AG09319 (cell line): ENCODE measurements at regions not wholly inside any gene's neighbourhood (a gene's known extent, or its start where the extent isn't known, plus 50 kb on each side); places are given as distances from the start of the nearest gene placed in this dataset.

Experiments
- DNase-seq: peaks from one replicate; pipeline ENCODE4 v3.0.0-alpha.2; 2010; ENCODE audit warnings: low read depth; ENCODE audit errors: extremely low read depth
- CTCF ChIP-seq: IDR thresholded peaks from 2 replicates; pipeline ENCODE4 v1.5.1; 2011; ENCODE audit warnings: low read depth, mild to moderate bottlenecking, inconsistent platforms, low read length, moderate library complexity

DNA sequence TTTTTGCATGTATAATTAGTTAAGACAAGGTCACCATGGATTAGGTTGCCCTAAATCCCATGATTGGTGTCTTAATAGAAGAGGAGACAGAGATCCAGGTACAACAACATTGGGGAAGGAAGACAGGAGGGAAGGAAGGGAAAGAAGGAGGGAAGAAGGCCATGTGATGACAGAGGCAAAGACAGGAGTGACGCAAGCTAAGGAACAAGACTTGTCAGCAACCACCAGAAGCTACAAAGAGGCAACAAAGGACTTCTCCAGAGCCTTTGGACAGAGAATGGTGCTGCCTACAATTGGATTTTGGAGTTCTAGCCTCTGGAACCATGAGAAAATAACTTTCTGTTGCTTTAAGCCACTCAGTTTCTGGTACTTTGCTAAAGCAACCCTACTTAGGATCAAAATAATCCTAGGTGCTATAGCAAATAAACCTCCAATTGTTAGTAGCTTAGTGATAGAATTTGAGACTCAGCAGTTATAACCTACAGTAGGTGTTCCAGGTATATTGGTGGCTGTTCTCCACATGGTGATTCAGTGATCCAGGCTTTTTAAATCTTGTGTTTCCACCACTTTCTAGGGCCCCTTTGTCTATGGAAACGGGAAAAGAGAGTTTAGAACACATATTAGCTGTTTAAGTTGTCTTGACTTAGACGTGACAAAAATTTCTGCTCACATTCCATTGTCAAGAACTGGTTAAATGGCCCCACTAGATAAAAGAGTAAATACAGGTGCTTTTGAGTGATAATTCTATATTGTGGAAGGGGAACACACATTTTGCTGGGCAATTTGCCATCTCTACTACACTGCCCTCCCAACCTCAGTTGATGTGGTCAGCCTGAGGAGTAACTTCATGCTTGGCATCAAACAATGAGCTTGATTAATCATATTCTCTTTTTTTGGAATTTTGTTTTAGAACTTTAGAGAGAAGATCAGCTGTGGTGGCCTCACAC lies 70.5 kb upstream of the SP4 start:
- no peak for TF ChIP-seq CTCF
- no peak for DNase-seq

GRCh38 chr7:21358648-21359047 lies 69.2 kb upstream of the SP4 start:
- DNase-seq = no peak
- TF ChIP-seq CTCF = no peak

DNA sequence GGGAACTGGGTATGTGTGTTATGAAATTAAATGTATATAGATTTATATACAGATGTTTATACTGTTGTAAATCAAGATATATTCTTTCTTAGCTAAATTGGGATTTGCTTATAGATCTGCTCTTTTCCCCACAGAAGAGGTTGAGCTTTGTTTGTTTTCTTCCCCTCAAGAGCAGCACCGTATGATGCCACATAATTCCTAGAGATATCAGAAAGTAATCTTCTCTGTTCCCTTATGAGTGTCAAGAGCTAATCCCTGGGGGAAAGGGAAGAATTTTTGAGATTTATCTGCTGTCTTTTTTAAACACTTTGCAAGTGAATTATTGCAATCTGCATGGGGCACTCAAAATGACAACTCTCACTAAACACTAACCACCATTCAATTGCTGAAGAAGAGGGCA lies 68.7 kb upstream of the SP4 start:
- no peak for DNase-seq
- TF ChIP-seq CTCF = no peak

DNA sequence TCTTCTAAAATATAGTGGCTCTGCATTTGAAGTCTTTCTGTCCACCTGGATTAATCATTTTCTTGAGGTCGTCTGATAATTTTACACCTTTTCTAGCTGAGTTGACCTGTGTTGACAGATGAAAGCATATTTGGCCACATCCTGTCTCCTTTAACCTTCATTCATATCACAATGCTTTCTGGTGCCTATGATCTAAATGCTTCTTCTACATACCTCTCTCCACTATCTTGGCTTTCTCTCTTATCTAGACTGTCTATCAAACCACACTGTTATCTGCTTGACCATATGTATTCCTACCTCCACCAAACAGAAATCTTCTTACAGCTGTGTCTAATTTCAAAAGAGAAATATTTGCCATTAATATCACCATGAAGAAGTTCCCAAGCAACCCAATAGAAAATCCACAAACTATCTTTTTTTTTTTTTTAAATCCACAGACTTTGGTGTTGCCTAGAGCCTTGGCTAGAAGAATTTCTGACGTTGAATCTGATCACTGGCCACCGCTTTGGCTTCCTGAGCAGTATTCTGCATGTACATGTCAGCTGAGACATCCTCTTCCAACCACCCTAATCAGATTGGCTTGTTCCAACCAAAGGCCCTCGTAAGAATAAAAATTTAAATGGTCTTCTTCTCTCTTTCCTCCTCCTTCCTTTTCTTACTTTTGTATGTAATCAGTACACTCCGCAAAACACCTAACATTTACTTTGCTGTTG lies 66.3 kb upstream of the SP4 start:
- TF ChIP-seq CTCF = no peak
- no peak for DNase-seq

DNA sequence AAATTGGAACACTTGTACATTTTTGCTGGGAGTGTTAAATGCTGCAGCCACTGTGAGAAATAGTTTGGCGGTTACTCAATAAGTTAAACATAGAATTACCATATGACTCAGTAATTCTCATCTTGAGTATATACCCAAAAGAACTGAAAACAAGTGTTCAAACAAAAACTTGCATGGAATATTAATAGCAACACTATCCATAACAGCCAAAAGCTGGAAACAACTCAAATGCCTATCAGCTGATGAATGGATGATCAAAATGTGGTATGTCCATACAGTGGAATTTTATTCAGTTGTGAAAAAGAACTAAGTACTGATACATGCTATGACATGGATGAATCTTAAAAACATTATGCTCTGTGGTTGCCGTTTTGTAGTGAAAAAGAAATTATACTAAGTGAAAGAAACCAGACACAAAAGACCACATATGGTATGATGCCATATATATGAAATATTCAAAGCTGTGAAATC lies 63.0 kb upstream of the SP4 start:
- no peak for TF ChIP-seq CTCF

GRCh38 chr7:21365866-21366624 lies 61.8 kb upstream of the SP4 start:
- no peak for DNase-seq
- TF ChIP-seq CTCF = no peak

More for the DNA sequence above, 63.0 kb upstream of the SP4 start:
- no peak for DNase-seq

- no peak for TF ChIP-seq CTCF
- no peak for DNase-seq
Measured at GRCh38 chr7:21367081-21367480, 60.8 kb upstream of the SP4 start.
